CD4-positive, CD25-positive, alpha-beta regulatory T cell (primary cell): ENCODE measurements at regions not wholly inside any gene's neighbourhood (a gene's known extent, or its start where the extent isn't known, plus 50 kb on each side); places are given as distances from the start of the nearest gene placed in this dataset.

Source experiments
- ATAC-seq, 2 donors: fragments of 150-1000 bp; cut with Tn5 transposase; one replicate each; pipeline ENCODE4 v1.10.0; 2021; ENCODE audit warnings: low read depth in 2 of 2, moderate number of reproducible peaks in 2 of 2, moderate library complexity in 1 of 2
- DNase-seq, 3 donors: peaks; one replicate each; pipeline versions ENCODE4 v3.0.0 to v3.0.0-alpha.2; 2012 to 2022; ENCODE audit warnings: mixed read lengths in 1 of 3
- H3K27ac ChIP-seq: one replicate; pipeline ENCODE4 v1.7.0; 2013; ENCODE audit warnings: mild to moderate bottlenecking, low read length; ENCODE audit not compliant: insufficient read depth, poor library complexity, severe bottlenecking
- H3K27me3 ChIP-seq: one replicate; pipeline ENCODE4 v1.7.0; 2013; ENCODE audit warnings: low read length; ENCODE audit not compliant: control insufficient read depth, insufficient read depth
- H3K36me3 ChIP-seq: one replicate; pipeline ENCODE4 v1.7.0; 2013; ENCODE audit warnings: mild to moderate bottlenecking, low read length, moderate library complexity; ENCODE audit not compliant: control insufficient read depth, insufficient read depth
- H3K4me1 ChIP-seq: 2 replicates; pipeline ENCODE4 v1.7.0; 2013; ENCODE audit warnings: mild to moderate bottlenecking, low read length; ENCODE audit not compliant: insufficient read depth, control insufficient read depth, poor library complexity, severe bottlenecking
- H3K4me3 ChIP-seq: one replicate; pipeline ENCODE4 v1.7.0; 2013; ENCODE audit warnings: low read depth, mild to moderate bottlenecking, low read length, moderate library complexity
- H3K9me3 ChIP-seq, 2 experiments: 1 replicate in 1 of 2; 2 replicates in 1 of 2; pipeline ENCODE4 v1.7.0; 2013; ENCODE audit warnings: low read length in 2 of 2, mild to moderate bottlenecking in 1 of 2, moderate library complexity in 1 of 2; ENCODE audit not compliant: control insufficient read depth in 2 of 2
- H3K27ac Mint-ChIP-seq, 3 donors: one replicate each; pipeline ENCODE4 v1.8.0; 2020 to 2022; ENCODE audit warnings: mild to moderate bottlenecking in 3 of 3, mixed read lengths in 3 of 3, moderate library complexity in 2 of 3
- H3K27me3 Mint-ChIP-seq: one replicate; pipeline ENCODE4 v1.8.0; 2022; ENCODE audit warnings: mild to moderate bottlenecking, mixed read lengths
- H3K36me3 Mint-ChIP-seq: one replicate; pipeline ENCODE4 v1.8.0; 2020; ENCODE audit warnings: mixed read lengths
- H3K4me1 Mint-ChIP-seq, 4 donors: one replicate each; pipeline ENCODE4 v1.8.0; 2020 to 2022; ENCODE audit warnings: mixed read lengths in 4 of 4, mild to moderate bottlenecking in 1 of 4
- H3K4me3 Mint-ChIP-seq, 4 donors: one replicate each; pipeline ENCODE4 v1.8.0; 2020 to 2022; ENCODE audit warnings: mild to moderate bottlenecking in 4 of 4, mixed read lengths in 4 of 4, moderate library complexity in 3 of 4
- H3K9me3 Mint-ChIP-seq, 7 donors: one replicate each; pipeline ENCODE4 v1.8.0; 2020 to 2022; ENCODE audit warnings: mixed read lengths in 7 of 7, mild to moderate bottlenecking in 3 of 7, moderate library complexity in 2 of 7

DNA sequence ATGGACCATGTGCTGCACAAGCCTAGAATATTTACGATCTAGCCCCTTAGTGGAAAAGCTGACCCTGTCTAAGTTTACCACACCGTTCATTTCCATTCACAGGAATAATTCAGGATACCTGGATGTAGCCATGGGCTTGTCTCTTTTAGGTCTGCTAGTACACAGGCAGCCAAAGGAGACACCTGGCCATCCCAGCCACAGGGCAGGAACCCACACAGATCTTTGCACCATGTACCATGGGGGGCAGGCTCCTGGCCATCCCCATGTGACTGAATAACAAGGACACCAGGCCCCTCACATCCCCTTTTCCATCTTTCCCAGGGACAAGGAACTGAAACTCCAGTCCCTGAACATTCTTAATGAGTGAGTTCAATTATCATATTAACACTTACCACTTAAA lies 467.3 kb upstream of the MYT1L start:
- H3K9me3 Mint-ChIP-seq = peaks cover 0 to 4% (median 0%) of the 10 kb centered on the region in 7 donors
- Histone ChIP-seq H3K9me3 (no peaks in the 10 kb centered on the region), H3K27ac (no peak overlapping the region), H3K4me3 (no peak overlapping the region), H3K27me3 (no peaks in the 10 kb centered on the region), H3K36me3 (no peaks in the 10 kb centered on the region), H3K4me1 (no peaks in the 10 kb centered on the region)
- ATAC-seq = no peak
- H3K27me3 Mint-ChIP-seq = no peaks in the 10 kb centered on the region
- H3K36me3 Mint-ChIP-seq = no peaks in the 10 kb centered on the region
- no peaks in the 10 kb centered on the region for H3K4me1 Mint-ChIP-seq
- no peak for DNase-seq
- H3K4me3 Mint-ChIP-seq = no peak overlapping the region
- H3K27ac Mint-ChIP-seq = no peak overlapping the region

DNA sequence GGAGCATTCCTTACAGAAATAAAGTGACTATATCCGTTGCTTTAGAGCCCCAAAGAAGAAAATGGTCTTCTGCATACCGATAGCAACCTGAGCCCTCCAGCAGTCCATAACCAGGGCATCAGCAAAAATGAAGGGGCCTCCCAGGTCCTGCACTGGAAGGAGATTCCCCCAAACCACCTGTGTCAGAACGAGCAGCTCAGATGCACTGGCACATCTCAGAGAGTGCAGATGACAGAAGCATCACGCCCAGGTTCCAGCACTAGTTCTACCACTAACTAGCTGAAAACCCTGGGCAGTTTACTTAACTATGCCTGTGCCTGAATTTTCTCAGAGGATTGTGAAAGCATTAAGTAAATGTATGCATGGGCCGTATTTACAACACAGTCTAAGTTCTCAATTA lies 466.7 kb upstream of the MYT1L start:
- Mint-ChIP-seq H3K27ac (no peak overlapping the region), H3K4me1 (no peaks in the 10 kb centered on the region), H3K27me3 (no peaks in the 10 kb centered on the region), H3K9me3 (peaks cover 0 to 4% (median 0%) of the 10 kb centered on the region in 7 donors), H3K4me3 (no peak overlapping the region), H3K36me3 (no peaks in the 10 kb centered on the region)
- Histone ChIP-seq H3K27me3 (no peaks in the 10 kb centered on the region), H3K4me1 (no peaks in the 10 kb centered on the region), H3K9me3 (no peaks in the 10 kb centered on the region), H3K36me3 (no peaks in the 10 kb centered on the region), H3K27ac (no peak overlapping the region), H3K4me3 (no peak overlapping the region)
- ATAC-seq = no peak
- DNase-seq = no peak

DNA sequence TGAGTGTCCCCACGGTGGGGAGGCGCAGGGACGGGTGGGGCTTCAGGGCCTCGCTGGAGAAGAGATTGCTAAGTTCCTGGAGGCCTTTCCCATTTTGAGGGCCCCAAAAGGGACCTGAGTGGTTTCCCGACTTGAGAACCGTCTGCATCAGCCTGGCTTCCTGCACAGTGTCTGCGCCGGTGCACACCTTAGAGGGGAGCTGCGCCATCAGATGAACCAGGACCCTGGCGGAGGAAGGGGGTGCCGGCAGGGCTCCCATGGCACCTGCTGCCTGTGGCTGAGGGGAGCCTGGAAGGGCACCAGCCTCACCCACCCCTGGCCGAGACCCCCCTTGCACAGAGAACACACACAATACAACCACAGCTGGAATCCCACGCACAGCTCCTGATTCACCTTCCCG lies 465.1 kb upstream of the MYT1L start:
- no peaks in the 10 kb centered on the region for H3K4me1 Mint-ChIP-seq
- no peak for ATAC-seq
- H3K27me3 ChIP-seq = no peaks in the 10 kb centered on the region
- no peaks in the 10 kb centered on the region for H3K27me3 Mint-ChIP-seq
- H3K36me3 Mint-ChIP-seq = no peaks in the 10 kb centered on the region
- DNase-seq = no peak
- no peaks in the 10 kb centered on the region for H3K36me3 ChIP-seq
- H3K9me3 Mint-ChIP-seq = peaks cover 0 to 2% (median 0%) of the 10 kb centered on the region in 7 donors
- no peak overlapping the region for H3K27ac Mint-ChIP-seq
- H3K9me3 ChIP-seq = no peaks in the 10 kb centered on the region
- H3K4me1 ChIP-seq = no peaks in the 10 kb centered on the region
- no peak overlapping the region for H3K4me3 Mint-ChIP-seq
- H3K27ac ChIP-seq = no peak overlapping the region
- no peak overlapping the region for H3K4me3 ChIP-seq

DNA sequence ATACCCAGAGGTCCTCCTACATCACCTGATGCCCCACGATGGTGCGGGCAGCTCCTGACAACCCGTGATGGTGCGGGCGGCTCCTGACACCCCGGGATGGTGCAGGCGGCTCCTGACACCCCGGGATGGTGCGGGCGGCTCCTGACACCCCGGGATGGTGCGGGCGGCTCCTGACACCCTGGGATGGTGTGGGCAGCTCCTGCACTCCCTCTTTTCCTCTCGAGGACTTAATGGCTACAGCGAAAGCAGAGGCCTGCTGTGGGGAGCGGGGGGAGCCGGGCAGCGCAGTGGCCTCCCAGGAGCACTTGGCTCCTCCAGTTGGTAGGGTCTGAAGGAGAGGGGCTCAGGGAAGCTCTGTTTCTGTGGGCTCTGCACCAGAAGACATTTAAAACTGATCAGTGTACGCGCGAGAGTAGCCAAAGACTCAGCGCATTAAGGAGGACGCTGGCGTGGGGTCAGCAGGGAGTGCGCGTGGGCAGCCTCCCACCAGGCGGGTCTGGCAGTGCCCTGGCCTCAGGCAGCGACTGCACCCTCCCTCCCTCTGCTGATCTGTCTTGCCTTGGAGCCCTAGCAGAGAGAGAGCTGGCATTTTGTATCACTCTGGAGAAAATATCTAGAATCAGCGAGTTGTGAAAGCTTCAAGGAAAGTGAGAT lies 464.5 kb upstream of the MYT1L start:
- no peak for DNase-seq
- H3K4me1 ChIP-seq = no peaks in the 10 kb centered on the region
- no peak overlapping the region for H3K4me3 Mint-ChIP-seq
- no peaks in the 10 kb centered on the region for H3K27me3 Mint-ChIP-seq
- H3K4me1 Mint-ChIP-seq = no peaks in the 10 kb centered on the region
- H3K9me3 ChIP-seq = no peaks in the 10 kb centered on the region
- H3K27ac ChIP-seq = no peak overlapping the region
- peaks cover 0 to 2% (median 0%) of the 10 kb centered on the region in 7 donors for H3K9me3 Mint-ChIP-seq
- ATAC-seq = no peak
- no peak overlapping the region for H3K4me3 ChIP-seq
- H3K36me3 Mint-ChIP-seq = no peaks in the 10 kb centered on the region
- H3K27ac Mint-ChIP-seq = no peak overlapping the region
- H3K27me3 ChIP-seq = no peaks in the 10 kb centered on the region
- no peaks in the 10 kb centered on the region for H3K36me3 ChIP-seq

DNA sequence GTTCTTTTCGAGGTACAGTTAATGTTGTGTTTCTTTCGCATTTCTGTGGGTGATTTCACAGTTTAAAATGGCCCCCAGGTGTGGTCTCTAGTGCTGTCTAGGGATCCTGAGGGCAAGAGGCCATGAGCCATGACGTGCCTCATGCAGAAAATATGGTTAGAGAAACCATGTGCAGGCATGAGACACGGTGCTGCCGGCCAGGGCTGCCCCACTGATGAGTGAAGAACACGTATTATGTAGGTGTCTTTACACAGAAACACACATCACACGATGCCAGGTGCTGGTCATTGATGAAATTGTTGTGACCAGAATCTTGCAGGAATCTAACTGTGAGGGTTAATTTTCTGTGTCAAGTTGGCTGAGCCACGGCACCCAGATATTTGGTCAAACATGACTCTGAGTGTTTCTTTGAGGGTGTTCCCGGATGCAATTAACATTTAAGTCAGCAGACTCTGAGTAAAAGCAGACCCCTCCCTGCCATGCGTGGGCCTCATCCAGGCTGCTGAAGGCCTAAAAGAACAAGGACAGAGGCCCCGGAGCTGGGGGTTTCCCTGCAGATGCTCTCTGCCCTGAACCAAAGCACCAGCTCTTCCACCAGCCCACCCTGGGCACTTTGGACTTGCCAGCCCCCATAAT lies 463.0 kb upstream of the MYT1L start:
- Histone ChIP-seq H3K4me1 (no peaks in the 10 kb centered on the region), H3K36me3 (no peaks in the 10 kb centered on the region), H3K9me3 (no peaks in the 10 kb centered on the region), H3K27me3 (no peaks in the 10 kb centered on the region), H3K27ac (no peak overlapping the region), H3K4me3 (no peak overlapping the region)
- Mint-ChIP-seq H3K4me3 (no peak overlapping the region), H3K27ac (no peak overlapping the region), H3K27me3 (no peaks in the 10 kb centered on the region), H3K4me1 (no peaks in the 10 kb centered on the region), H3K36me3 (no peaks in the 10 kb centered on the region), H3K9me3 (peaks cover 0 to 2% (median 0%) of the 10 kb centered on the region in 7 donors)
- ATAC-seq (no peak), DNase-seq (no peak)

DNA sequence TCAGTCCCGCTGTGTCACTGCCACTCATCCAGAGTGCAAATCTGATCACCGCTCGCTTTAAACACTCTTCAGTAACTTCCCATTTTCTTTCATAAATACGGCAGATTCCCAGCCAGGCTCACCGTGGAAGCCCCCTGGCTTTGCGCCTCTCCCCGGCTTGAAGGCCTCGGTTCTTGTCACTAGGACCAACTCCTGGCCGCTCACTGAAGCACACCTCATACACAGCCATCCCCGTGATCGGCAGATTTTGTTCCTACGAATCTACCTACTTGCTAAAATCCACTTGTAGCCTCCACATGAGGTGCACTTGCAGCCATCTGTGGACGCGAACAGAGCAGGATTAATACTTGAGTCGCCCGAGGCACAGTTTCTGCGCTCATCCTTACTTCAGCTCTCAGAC lies 462.4 kb upstream of the MYT1L start:
- Mint-ChIP-seq H3K27ac (no peak overlapping the region), H3K9me3 (peaks cover 0 to 2% (median 0%) of the 10 kb centered on the region in 7 donors), H3K27me3 (no peaks in the 10 kb centered on the region), H3K4me3 (no peak overlapping the region), H3K36me3 (no peaks in the 10 kb centered on the region), H3K4me1 (no peaks in the 10 kb centered on the region)
- no peak for DNase-seq
- Histone ChIP-seq H3K4me1 (no peaks in the 10 kb centered on the region), H3K36me3 (no peaks in the 10 kb centered on the region), H3K27ac (no peak overlapping the region), H3K4me3 (no peak overlapping the region), H3K9me3 (no peaks in the 10 kb centered on the region), H3K27me3 (no peaks in the 10 kb centered on the region)
- no peak for ATAC-seq

DNA sequence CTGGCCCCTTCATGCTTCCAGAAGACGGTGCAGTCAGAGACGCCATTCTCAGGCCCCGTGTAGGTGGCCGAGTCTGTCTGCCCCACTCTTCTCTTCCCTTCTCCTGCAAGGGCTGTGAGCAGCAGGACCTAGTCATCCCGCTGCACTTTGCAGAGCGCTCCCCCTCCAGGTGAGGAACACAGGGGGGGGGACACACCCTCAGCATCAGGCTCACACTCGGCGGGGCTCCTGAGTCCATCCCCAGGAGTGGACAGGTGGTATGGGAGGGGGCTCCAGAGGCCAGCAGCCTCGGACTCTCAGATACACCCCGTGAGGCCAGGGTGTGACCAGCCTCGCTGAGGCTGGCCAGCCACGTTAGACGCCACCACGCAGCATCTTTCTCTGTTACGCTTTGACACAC lies 460.5 kb upstream of the MYT1L start:
- Histone ChIP-seq H3K4me1 (no peaks in the 10 kb centered on the region), H3K4me3 (no peak overlapping the region), H3K27me3 (no peaks in the 10 kb centered on the region), H3K9me3 (no peaks in the 10 kb centered on the region), H3K36me3 (no peaks in the 10 kb centered on the region), H3K27ac (no peak overlapping the region)
- DNase-seq (no peak), ATAC-seq (no peak)
- Mint-ChIP-seq H3K9me3 (peaks cover 0 to 2% (median 0%) of the 10 kb centered on the region in 7 donors), H3K4me1 (no peaks in the 10 kb centered on the region), H3K4me3 (no peak overlapping the region), H3K27ac (no peak overlapping the region), H3K27me3 (no peaks in the 10 kb centered on the region), H3K36me3 (no peaks in the 10 kb centered on the region)

DNA sequence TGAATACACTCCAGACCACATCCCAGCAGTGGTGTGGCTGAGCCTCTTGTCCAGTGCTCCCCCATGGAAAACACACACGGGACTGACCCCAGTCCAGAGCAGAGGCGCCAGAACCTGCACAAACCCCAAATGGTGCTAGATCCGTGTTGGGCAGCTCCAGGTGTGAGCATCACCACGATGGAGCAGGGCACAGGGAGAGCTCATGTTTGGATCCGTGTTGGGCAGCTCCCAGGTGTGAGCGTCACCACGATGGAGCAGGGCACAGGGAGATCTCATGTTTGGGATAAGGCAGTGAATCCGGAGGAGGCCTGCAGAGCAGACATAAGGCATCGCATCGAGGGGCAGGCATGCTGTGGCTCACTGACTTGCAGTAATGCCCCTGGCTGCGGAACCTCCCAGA lies 460.0 kb upstream of the MYT1L start:
- peaks cover 0 to 2% (median 0%) of the 10 kb centered on the region in 7 donors for H3K9me3 Mint-ChIP-seq
- Histone ChIP-seq H3K4me1 (no peaks in the 10 kb centered on the region), H3K9me3 (no peaks in the 10 kb centered on the region), H3K36me3 (no peaks in the 10 kb centered on the region), H3K4me3 (no peak overlapping the region), H3K27me3 (no peaks in the 10 kb centered on the region), H3K27ac (no peak overlapping the region)
- H3K27ac Mint-ChIP-seq = no peak overlapping the region
- DNase-seq (no peak), ATAC-seq (no peak)
- H3K4me3 Mint-ChIP-seq = no peak overlapping the region
- no peaks in the 10 kb centered on the region for H3K36me3 Mint-ChIP-seq
- no peaks in the 10 kb centered on the region for H3K27me3 Mint-ChIP-seq
- no peaks in the 10 kb centered on the region for H3K4me1 Mint-ChIP-seq
